H1 (cell line): ENCODE measurements at regions not wholly inside any gene's neighbourhood (a gene's known extent, or its start where the extent isn't known, plus 50 kb on each side); places are given as distances from the start of the nearest gene placed in this dataset.

Source experiments
- GABPA ChIP-seq: IDR thresholded peaks from 2 replicates; pipeline ENCODE4 v1.6.1; 2011; ENCODE audit warnings: mild to moderate bottlenecking, low read length, moderate library complexity, borderline replicate concordance; ENCODE audit not compliant: insufficient read depth
- POLR2A ChIP-seq, 2 experiments: IDR thresholded peaks; 1 replicate in 1 of 2; 2 replicates in 1 of 2; pipeline ENCODE4 v1.6.1; 2011; ENCODE audit warnings: low read depth in 2 of 2, low read length in 2 of 2, mild to moderate bottlenecking in 2 of 2; ENCODE audit errors: control extremely low read depth in 1 of 2
- POLR2AphosphoS5 ChIP-seq: IDR thresholded peaks from 2 replicates; pipeline ENCODE4 v1.6.1; 2011; ENCODE audit warnings: low read depth, low read length
- TF ChIP-seq, protein P1 (sequence below): IDR thresholded peaks from 2 replicates; pipeline ENCODE4 v1.6.1; 2012; ENCODE audit warnings: inconsistent platforms
- TF ChIP-seq, protein P2 (sequence below), 3 experiments: IDR thresholded peaks; 1 replicate in 2 of 3; 2 replicates in 1 of 3; pipeline versions ENCODE4 v1.5.1 to v1.6.1; 2011; ENCODE audit warnings: low read length in 3 of 3, mild to moderate bottlenecking in 3 of 3, inconsistent platforms in 2 of 3, low read depth in 1 of 3, moderate library complexity in 1 of 3; ENCODE audit not compliant: insufficient read depth in 1 of 3; ENCODE audit errors: control extremely low read depth in 1 of 3

DNA sequence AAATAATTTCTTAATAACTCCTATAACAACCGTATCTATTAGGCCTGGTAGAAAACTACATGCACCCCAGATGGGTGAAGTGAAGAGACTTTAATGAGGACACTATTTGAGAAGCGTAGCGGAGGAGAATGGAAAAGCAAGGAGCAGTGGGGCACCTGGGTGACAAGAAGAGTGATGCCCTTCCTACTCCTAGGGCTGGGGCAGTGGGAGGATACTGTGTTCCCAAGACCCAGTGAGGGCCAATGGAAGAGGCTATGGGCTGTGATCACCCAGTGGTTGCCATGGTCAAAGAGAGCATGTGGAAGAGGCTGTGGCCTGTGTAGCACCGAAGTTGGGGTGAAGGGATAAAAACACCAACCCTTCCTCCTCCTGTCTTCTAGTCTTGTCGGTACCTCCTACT lies 86.5 kb upstream of the SHISA3 start:
- TF ChIP-seq POLR2A (IDR thresholded peaks at IDR 0.05; ENCODE audit: control extremely low read depth in 1 of 2, low read depth in 2 of 2, low read length in 2 of 2) (no peak), POLR2AphosphoS5 (no peak), GABPA (no peak)
- TF ChIP-seq, protein P1, sequence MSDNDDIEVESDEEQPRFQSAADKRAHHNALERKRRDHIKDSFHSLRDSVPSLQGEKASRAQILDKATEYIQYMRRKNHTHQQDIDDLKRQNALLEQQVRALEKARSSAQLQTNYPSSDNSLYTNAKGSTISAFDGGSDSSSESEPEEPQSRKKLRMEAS, result no peak
- TF ChIP-seq, protein P2, sequence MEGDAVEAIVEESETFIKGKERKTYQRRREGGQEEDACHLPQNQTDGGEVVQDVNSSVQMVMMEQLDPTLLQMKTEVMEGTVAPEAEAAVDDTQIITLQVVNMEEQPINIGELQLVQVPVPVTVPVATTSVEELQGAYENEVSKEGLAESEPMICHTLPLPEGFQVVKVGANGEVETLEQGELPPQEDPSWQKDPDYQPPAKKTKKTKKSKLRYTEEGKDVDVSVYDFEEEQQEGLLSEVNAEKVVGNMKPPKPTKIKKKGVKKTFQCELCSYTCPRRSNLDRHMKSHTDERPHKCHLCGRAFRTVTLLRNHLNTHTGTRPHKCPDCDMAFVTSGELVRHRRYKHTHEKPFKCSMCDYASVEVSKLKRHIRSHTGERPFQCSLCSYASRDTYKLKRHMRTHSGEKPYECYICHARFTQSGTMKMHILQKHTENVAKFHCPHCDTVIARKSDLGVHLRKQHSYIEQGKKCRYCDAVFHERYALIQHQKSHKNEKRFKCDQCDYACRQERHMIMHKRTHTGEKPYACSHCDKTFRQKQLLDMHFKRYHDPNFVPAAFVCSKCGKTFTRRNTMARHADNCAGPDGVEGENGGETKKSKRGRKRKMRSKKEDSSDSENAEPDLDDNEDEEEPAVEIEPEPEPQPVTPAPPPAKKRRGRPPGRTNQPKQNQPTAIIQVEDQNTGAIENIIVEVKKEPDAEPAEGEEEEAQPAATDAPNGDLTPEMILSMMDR (IDR thresholded peaks at IDR 0.05; ENCODE audit: control extremely low read depth in 1 of 3, insufficient read depth in 1 of 3, low read depth in 1 of 3, low read length in 3 of 3), result no peak
